22Rv1 (cell line): ENCODE measurements at regions not wholly inside any gene's neighbourhood (a gene's known extent, or its start where the extent isn't known, plus 50 kb on each side); places are given as distances from the start of the nearest gene placed in this dataset.

Experiments used
- ZFX ChIP-seq: fragments of 450-650 bp; IDR thresholded peaks from 2 replicates; pipeline ENCODE4 v1.6.1; 2017; ENCODE audit warnings: antibody characterized with exemption, borderline replicate concordance
- TF ChIP-seq, protein P1 (sequence below): fragments of 450-650 bp; IDR thresholded peaks from 2 replicates; pipeline ENCODE4 v1.5.1; 2017; ENCODE audit warnings: mild to moderate bottlenecking

DNA sequence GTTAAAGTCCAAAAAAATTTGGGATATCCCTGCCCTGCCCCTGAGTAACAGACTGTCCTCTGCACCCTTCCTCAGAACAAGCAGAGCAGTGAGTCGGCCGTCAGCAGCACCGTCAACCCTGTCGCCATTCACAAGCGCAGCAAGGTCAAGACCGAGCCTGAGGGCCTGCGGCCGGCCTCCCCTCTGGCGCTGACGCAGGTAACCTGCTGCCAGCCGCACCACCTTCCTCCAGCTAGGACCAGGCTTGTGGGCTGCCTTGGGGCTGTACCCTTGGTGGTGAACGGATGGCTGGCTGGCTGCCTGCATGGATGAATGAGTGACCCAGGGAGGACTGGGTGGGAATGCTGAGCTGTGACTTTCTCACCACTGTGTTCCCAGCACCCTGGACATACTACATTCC is 236.2 kb downstream of the GLI2 start:
- TF ChIP-seq, protein P1, sequence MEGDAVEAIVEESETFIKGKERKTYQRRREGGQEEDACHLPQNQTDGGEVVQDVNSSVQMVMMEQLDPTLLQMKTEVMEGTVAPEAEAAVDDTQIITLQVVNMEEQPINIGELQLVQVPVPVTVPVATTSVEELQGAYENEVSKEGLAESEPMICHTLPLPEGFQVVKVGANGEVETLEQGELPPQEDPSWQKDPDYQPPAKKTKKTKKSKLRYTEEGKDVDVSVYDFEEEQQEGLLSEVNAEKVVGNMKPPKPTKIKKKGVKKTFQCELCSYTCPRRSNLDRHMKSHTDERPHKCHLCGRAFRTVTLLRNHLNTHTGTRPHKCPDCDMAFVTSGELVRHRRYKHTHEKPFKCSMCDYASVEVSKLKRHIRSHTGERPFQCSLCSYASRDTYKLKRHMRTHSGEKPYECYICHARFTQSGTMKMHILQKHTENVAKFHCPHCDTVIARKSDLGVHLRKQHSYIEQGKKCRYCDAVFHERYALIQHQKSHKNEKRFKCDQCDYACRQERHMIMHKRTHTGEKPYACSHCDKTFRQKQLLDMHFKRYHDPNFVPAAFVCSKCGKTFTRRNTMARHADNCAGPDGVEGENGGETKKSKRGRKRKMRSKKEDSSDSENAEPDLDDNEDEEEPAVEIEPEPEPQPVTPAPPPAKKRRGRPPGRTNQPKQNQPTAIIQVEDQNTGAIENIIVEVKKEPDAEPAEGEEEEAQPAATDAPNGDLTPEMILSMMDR, result no peak
- TF ChIP-seq ZFX, result no peak
